HEK293 (cell line): ENCODE measurements at regions not wholly inside any gene's neighbourhood (a gene's known extent, or its start where the extent isn't known, plus 50 kb on each side); places are given as distances from the start of the nearest gene placed in this dataset.

Experiments used
- CTCF ChIA-PET: fragments of 350-600 bp; formaldehyde crosslinking; extraction: SDS; loops from one replicate; lab custom pipeline; 2021; ENCODE audit warnings: antibody characterized with exemption; lab: Yijun Ruan, JAX
- POLR2A ChIA-PET: fragments of 300-600 bp; formaldehyde crosslinking; extraction: SDS; loops from one replicate; lab custom pipeline; 2020; ENCODE audit warnings: antibody characterized with exemption, inconsistent platforms; lab: Yijun Ruan, JAX
- H3K27ac ChIP-seq: fragments of 200-500 bp; sonication (Bioruptor generic); 2 replicates; pipeline ENCODE4 v1.5.1; 2014; ENCODE audit warnings: low read depth, low read length, control low read depth, inconsistent platforms; ENCODE audit errors: extremely low read depth
- H3K36me3 ChIP-seq, 2 experiments: fragments of 200-500 bp in 1 of 2; sonication (Bioruptor generic) in 1 of 2; 1 replicate in 1 of 2; 2 replicates in 1 of 2; pipeline ENCODE4 v1.5.1; 2014 to 2017; ENCODE audit warnings: inconsistent platforms in 2 of 2, low read length in 2 of 2; ENCODE audit not compliant: control insufficient read depth in 2 of 2, insufficient read depth in 1 of 2
- H3K4me1 ChIP-seq: fragments of 200-500 bp; sonication (Bioruptor generic); 2 replicates; pipeline ENCODE4 v1.5.1; 2014; ENCODE audit warnings: mild to moderate bottlenecking, low read length, inconsistent platforms; ENCODE audit not compliant: control insufficient read depth, insufficient read depth
- H3K4me3 ChIP-seq: 2 replicates; pipeline ENCODE4 v1.5.1; 2011; ENCODE audit warnings: low read depth, mild to moderate bottlenecking, control low read depth, low read length, moderate library complexity
- H3K9me3 ChIP-seq: fragments of 200-500 bp; sonication (Bioruptor generic); 2 replicates; pipeline ENCODE4 v1.5.1; 2014; ENCODE audit warnings: low read depth, low read length, inconsistent platforms; ENCODE audit not compliant: control insufficient read depth, insufficient read depth
- KLF7 ChIP-seq: fragments of 450-650 bp; formaldehyde crosslinking; IDR thresholded peaks from 2 replicates; pipeline ENCODE4 v1.5.1; 2016; ENCODE audit warnings: missing biosample characterization, missing genetic modification characterization, borderline replicate concordance
- PRDM10 ChIP-seq: fragments of 450-650 bp; formaldehyde crosslinking; IDR thresholded peaks from 2 replicates; pipeline ENCODE4 v1.5.1; 2016; ENCODE audit warnings: missing biosample characterization, missing genetic modification characterization
- REST ChIP-seq: fragments of 450-650 bp; formaldehyde crosslinking; IDR thresholded peaks from 2 replicates; pipeline ENCODE4 v1.5.1; 2016; ENCODE audit warnings: missing biosample characterization, missing genetic modification characterization
- YY1 ChIP-seq: fragments of 450-650 bp; formaldehyde crosslinking; IDR thresholded peaks from 2 replicates; pipeline ENCODE4 v1.5.1; 2018; ENCODE audit warnings: missing biosample characterization, missing genetic modification characterization
- ZBTB1 ChIP-seq: fragments of 450-650 bp; formaldehyde crosslinking; IDR thresholded peaks from 2 replicates; pipeline ENCODE4 v1.5.1; 2016; ENCODE audit warnings: missing biosample characterization, missing genetic modification characterization
- ZBTB44 ChIP-seq: fragments of 450-650 bp; IDR thresholded peaks from 2 replicates; pipeline ENCODE4 v1.5.1; 2018; ENCODE audit warnings: missing biosample characterization, mild to moderate bottlenecking, missing genetic modification characterization
- ZBTB6 ChIP-seq: fragments of 450-650 bp; formaldehyde crosslinking; IDR thresholded peaks from 2 replicates; pipeline ENCODE4 v1.5.1; 2017; ENCODE audit warnings: missing biosample characterization, missing genetic modification characterization
- ZNF146 ChIP-seq: fragments of 450-650 bp; formaldehyde crosslinking; IDR thresholded peaks from 2 replicates; pipeline ENCODE4 v1.5.1; 2016; ENCODE audit warnings: missing biosample characterization, missing genetic modification characterization
- ZNF157 ChIP-seq: fragments of 450-650 bp; formaldehyde crosslinking; IDR thresholded peaks from 2 replicates; pipeline ENCODE4 v1.5.1; 2016; ENCODE audit warnings: missing biosample characterization, missing genetic modification characterization
- ZNF302 ChIP-seq: fragments of 450-650 bp; formaldehyde crosslinking; IDR thresholded peaks from 2 replicates; pipeline ENCODE4 v1.5.1; 2016; ENCODE audit warnings: missing biosample characterization, missing genetic modification characterization, low read depth
- ZNF311 ChIP-seq: fragments of 450-650 bp; formaldehyde crosslinking; IDR thresholded peaks from 2 replicates; pipeline ENCODE4 v1.5.1; 2017; ENCODE audit warnings: missing biosample characterization, missing genetic modification characterization, borderline replicate concordance
- ZNF391 ChIP-seq: fragments of 450-650 bp; formaldehyde crosslinking; IDR thresholded peaks from 2 replicates; pipeline ENCODE4 v1.5.1; 2016; ENCODE audit warnings: low read depth, missing biosample characterization, missing genetic modification characterization, borderline replicate concordance
- ZNF394 ChIP-seq: fragments of 450-650 bp; formaldehyde crosslinking; IDR thresholded peaks from 2 replicates; pipeline ENCODE4 v1.5.1; 2016; ENCODE audit warnings: missing biosample characterization, missing genetic modification characterization, mild to moderate bottlenecking, moderate library complexity, borderline replicate concordance
- ZNF398 ChIP-seq: fragments of 450-650 bp; formaldehyde crosslinking; IDR thresholded peaks from 2 replicates; pipeline ENCODE4 v1.5.1; 2017; ENCODE audit warnings: missing biosample characterization, missing genetic modification characterization
- ZNF549 ChIP-seq: fragments of 450-650 bp; IDR thresholded peaks from 2 replicates; pipeline ENCODE4 v1.5.1; 2018; ENCODE audit warnings: missing biosample characterization, missing genetic modification characterization, mild to moderate bottlenecking, inconsistent platforms, moderate library complexity
- ZNF600 ChIP-seq: fragments of 450-650 bp; formaldehyde crosslinking; IDR thresholded peaks from 2 replicates; pipeline ENCODE4 v1.5.1; 2016; ENCODE audit warnings: missing biosample characterization, missing genetic modification characterization
- ZSCAN30 ChIP-seq: fragments of 450-650 bp; IDR thresholded peaks from 2 replicates; pipeline ENCODE4 v1.5.1; 2018; ENCODE audit warnings: missing biosample characterization, mild to moderate bottlenecking, missing genetic modification characterization, moderate library complexity
- ZSCAN4 ChIP-seq: fragments of 450-650 bp; formaldehyde crosslinking; IDR thresholded peaks from 2 replicates; pipeline ENCODE4 v1.5.1; 2017; ENCODE audit warnings: missing biosample characterization, missing genetic modification characterization

- ChIA-PET POLR2A (no interaction called here), CTCF (interaction anchor here (0.5 to 1.5 kb wide), 3 partner anchors 10 to 111 kb away, joined by 3 to 7 read pairs (median 5); no protein-coding TSS in a partner anchor)
- no peaks in the 10 kb centered on the region for H3K9me3 ChIP-seq
- H3K27ac ChIP-seq, result no peak overlapping the region
- TF ChIP-seq ZNF146 (no peak), ZNF302 (no peak), ZNF311 (tag by site-specific recombination) (no peak), ZSCAN30 (tag by site-specific recombination) (no peak), ZNF394 (no peak), KLF7 (tag by site-specific recombination) (no peak), ZNF398 (tag by site-specific recombination) (no peak), ZBTB6 (tag by site-specific recombination) (no peak), ZBTB1 (tag by site-specific recombination) (no peak), REST (no peak), ZNF549 (tag by site-specific recombination) (no peak), ZBTB44 (tag by site-specific recombination) (no peak), YY1 (no peak), ZNF157 (no peak), PRDM10 (no peak), ZNF600 (tag by site-specific recombination) (no peak), ZSCAN4 (tag by site-specific recombination) (no peak), ZNF391 (tag by site-specific recombination) (no peak)
- H3K36me3 ChIP-seq, result no peaks in the 10 kb centered on the region
- no peaks in the 10 kb centered on the region for H3K4me1 ChIP-seq
- no peak overlapping the region for H3K4me3 ChIP-seq
Measured at GRCh38 chr12:91922139-91922538, 223.5 kb downstream of the BTG1 start.
